K562 (cell line): ENCODE measurements at regions not wholly inside any gene's neighbourhood (a gene's known extent, or its start where the extent isn't known, plus 50 kb on each side); places are given as distances from the start of the nearest gene placed in this dataset.

Source experiments
- EZH2 ChIP-seq: IDR thresholded peaks from 2 replicates; pipeline ENCODE4 v1.6.1; 2012; ENCODE audit warnings: low read depth, mild to moderate bottlenecking, inconsistent platforms, low read length, borderline replicate concordance
- RFX5 ChIP-seq: IDR thresholded peaks from 2 replicates; pipeline ENCODE4 v1.6.1; 2011; ENCODE audit warnings: low read depth, mild to moderate bottlenecking, improper control_type of control experiment, low read length
- ZNF507 ChIP-seq: conservative IDR thresholded peaks from 2 replicates; pipeline ENCODE4 v1.6.1; 2017; ENCODE audit warnings: missing genetic modification characterization, missing compliant biosample characterization
- TF ChIP-seq, protein P1 (sequence below): IDR thresholded peaks from 2 replicates; pipeline ENCODE4 v1.6.1; 2016; ENCODE audit warnings: missing genetic modification characterization, missing compliant biosample characterization

DNA sequence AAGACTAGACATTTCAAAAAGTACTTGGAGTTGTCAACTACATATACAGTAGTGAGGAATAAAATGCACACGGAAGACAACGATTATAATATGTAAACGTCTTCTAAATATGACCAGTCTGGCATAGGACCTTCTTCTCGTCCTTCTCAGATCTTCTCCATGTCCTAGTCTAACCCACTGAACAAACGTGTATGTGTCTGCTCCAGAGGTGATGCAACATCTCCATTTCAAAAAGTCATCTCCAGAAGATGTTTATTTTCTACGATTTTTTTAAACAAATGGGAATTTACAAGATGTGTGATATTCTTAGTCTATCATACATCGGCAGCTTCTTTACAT, 89.9 kb downstream of the GPX5 start:
- no peak for TF ChIP-seq RFX5
- TF ChIP-seq, protein P1, sequence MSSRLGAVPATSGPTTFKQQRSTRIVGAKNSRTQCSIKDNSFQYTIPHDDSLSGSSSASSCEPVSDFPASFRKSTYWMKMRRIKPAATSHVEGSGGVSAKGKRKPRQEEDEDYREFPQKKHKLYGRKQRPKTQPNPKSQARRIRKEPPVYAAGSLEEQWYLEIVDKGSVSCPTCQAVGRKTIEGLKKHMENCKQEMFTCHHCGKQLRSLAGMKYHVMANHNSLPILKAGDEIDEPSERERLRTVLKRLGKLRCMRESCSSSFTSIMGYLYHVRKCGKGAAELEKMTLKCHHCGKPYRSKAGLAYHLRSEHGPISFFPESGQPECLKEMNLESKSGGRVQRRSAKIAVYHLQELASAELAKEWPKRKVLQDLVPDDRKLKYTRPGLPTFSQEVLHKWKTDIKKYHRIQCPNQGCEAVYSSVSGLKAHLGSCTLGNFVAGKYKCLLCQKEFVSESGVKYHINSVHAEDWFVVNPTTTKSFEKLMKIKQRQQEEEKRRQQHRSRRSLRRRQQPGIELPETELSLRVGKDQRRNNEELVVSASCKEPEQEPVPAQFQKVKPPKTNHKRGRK (tag): no peak
- no peak for TF ChIP-seq EZH2
- no peak for TF ChIP-seq ZNF507
